Vagina (tissue), 2 donors: ENCODE measurements at regions not wholly inside any gene's neighbourhood (a gene's known extent, or its start where the extent isn't known, plus 50 kb on each side); places are given as distances from the start of the nearest gene placed in this dataset.

ENCODE experiments used
- CTCF ChIP-seq, 3 experiments: fragments of 450-650 bp in 2 of 3; fragments of 200-600 bp in 1 of 3; sonication (generic) in 1 of 3; IDR thresholded peaks; one replicate each; pipeline ENCODE4 v1.5.1; 2017 to 2019; ENCODE audit warnings: antibody characterized with exemption in 3 of 3, mild to moderate bottlenecking in 2 of 3, moderate library complexity in 2 of 3
- POLR2A ChIP-seq, 2 donors: fragments of 450-650 bp; IDR thresholded peaks; one replicate each; pipeline ENCODE4 v1.6.1; 2017; ENCODE audit warnings: antibody characterized with exemption in 2 of 2, mild to moderate bottlenecking in 2 of 2, moderate library complexity in 2 of 2
- POLR2AphosphoS5 ChIP-seq, 2 donors: sonication (generic); formaldehyde crosslinking; IDR thresholded peaks; one replicate each; pipeline ENCODE4 v1.9.0; 2017; ENCODE audit warnings: antibody characterized with exemption in 2 of 2, mild to moderate bottlenecking in 2 of 2, low read depth in 1 of 2; ENCODE audit not compliant: insufficient read depth in 1 of 2

- TF ChIP-seq CTCF (IDR thresholded peaks at IDR 0.05), result no peak
- no peak for TF ChIP-seq POLR2AphosphoS5 (IDR thresholded peaks at IDR 0.05; ENCODE audit: insufficient read depth in 1 of 2, low read depth in 1 of 2)
- no peak for TF ChIP-seq POLR2A (IDR thresholded peaks at IDR 0.05)
Observed at GRCh38 chr15:20294651-20295237, 246.9 kb downstream of the GOLGA6L6 start.
